Activated CD4-positive, alpha-beta T cell treated with anti-CD3 and anti-CD28 coated beads, Interleukin-2, amount 50 U/mL, for 48 hours (primary cell): ENCODE measurements at regions not wholly inside any gene's neighbourhood (a gene's known extent, or its start where the extent isn't known, plus 50 kb on each side); places are given as distances from the start of the nearest gene placed in this dataset.
"Not testable (repeated sequence)": the region's sequence is repeated elsewhere in the genome, so short reads cannot be mapped to it uniquely, and the experiment has no call there.

ENCODE experiments used
- DNase-seq, 2 experiments: peaks; one replicate each; pipeline ENCODE4 v3.0.0-alpha.2; 2020

GRCh38 chr2:205864491-205864890 lies 182.2 kb downstream of the NRP2 start:
- DNase-seq = no peak

GRCh38 chr2:205862761-205863160 lies 180.5 kb downstream of the NRP2 start:
- not testable (repeated sequence) for DNase-seq

GRCh38 chr2:205860885-205861284 lies 178.6 kb downstream of the NRP2 start:
- no peak for DNase-seq

- DNase-seq = no peak
These were observed 177.9 kb downstream of the NRP2 start for GRCh38 chr2:205860181-205860580.

- no peak for DNase-seq
These were observed 176.7 kb downstream of the NRP2 start for GRCh38 chr2:205858881-205859441.

GRCh38 chr2:205858275-205858674 lies 176.0 kb downstream of the NRP2 start:
- no peak for DNase-seq

- no peak for DNase-seq
These were observed 175.4 kb downstream of the NRP2 start for GRCh38 chr2:205857520-205858237.

- DNase-seq = no peak
These were observed 170.2 kb downstream of the NRP2 start for GRCh38 chr2:205852457-205852856.

GRCh38 chr2:205850611-205851010 lies 168.3 kb downstream of the NRP2 start:
- no peak for DNase-seq

GRCh38 chr2:205850132-205850531 lies 167.8 kb downstream of the NRP2 start:
- DNase-seq = no peak

- no peak for DNase-seq
These were observed 166.8 kb downstream of the NRP2 start for GRCh38 chr2:205849136-205849535.

GRCh38 chr2:205848601-205849000 lies 166.3 kb downstream of the NRP2 start:
- DNase-seq = no peak
